GM18870 (cell line): ENCODE measurements at regions not wholly inside any gene's neighbourhood (a gene's known extent, or its start where the extent isn't known, plus 50 kb on each side); places are given as distances from the start of the nearest gene placed in this dataset.
A peak's percentile ranks its signal among the peaks of the same experiment; 100 is the strongest.
"Not testable (repeated sequence)": the region's sequence is repeated elsewhere in the genome, so short reads cannot be mapped to it uniquely, and the experiment has no call there.

Experiments used
- ATAC-seq: cut with Tn5 transposase; IDR thresholded peaks from one replicate; pipeline ENCODE4 v1.9.1; 2021; ENCODE audit warnings: moderate library complexity; ENCODE audit not compliant: unreplicated experiment

GRCh38 chr3:40695848-40696247 is 171.1 kb downstream of the ZNF621 start:
- ATAC-seq: no peak

- ATAC-seq: not testable (repeated sequence)
Measured at GRCh38 chr3:40698611-40699010, 173.9 kb downstream of the ZNF621 start.

GRCh38 chr3:40701016-40701588 is 176.3 kb downstream of the ZNF621 start:
- no peak for ATAC-seq

GRCh38 chr3:40704224-40704623 is 179.5 kb downstream of the ZNF621 start:
- ATAC-seq: no peak

- ATAC-seq: no peak
Measured at GRCh38 chr3:40705663-40706062, 180.9 kb downstream of the ZNF621 start.

- ATAC-seq: no peak
Measured at GRCh38 chr3:40713306-40713705, 188.5 kb downstream of the ZNF621 start.

GRCh38 chr3:40713795-40714194 is 189.0 kb downstream of the ZNF621 start:
- ATAC-seq: no peak

- no peak for ATAC-seq
Measured at GRCh38 chr3:40714771-40715345, 190.1 kb downstream of the ZNF621 start.

GRCh38 chr3:40715551-40715950 is 190.8 kb downstream of the ZNF621 start:
- no peak for ATAC-seq

GRCh38 chr3:40717471-40717870 is 192.7 kb downstream of the ZNF621 start:
- ATAC-seq: no peak

GRCh38 chr3:40718209-40718608 is 193.4 kb downstream of the ZNF621 start:
- ATAC-seq: peak; percentile 13

- peak; percentile 94 for ATAC-seq
Measured at GRCh38 chr3:40718681-40719080, 193.9 kb downstream of the ZNF621 start.

GRCh38 chr3:40719660-40720287 is 195.0 kb downstream of the ZNF621 start:
- ATAC-seq: no peak

- ATAC-seq: no peak
Measured at GRCh38 chr3:40720341-40720740, 195.6 kb downstream of the ZNF621 start.

GRCh38 chr3:40720863-40721262 is 196.1 kb downstream of the ZNF621 start:
- ATAC-seq: no peak

GRCh38 chr3:40723083-40723660 is 198.4 kb downstream of the ZNF621 start:
- no peak for ATAC-seq

GRCh38 chr3:40725031-40725430 is 200.3 kb downstream of the ZNF621 start:
- ATAC-seq: no peak

GRCh38 chr3:40731445-40731844 is 206.7 kb downstream of the ZNF621 start:
- ATAC-seq: no peak

GRCh38 chr3:40736943-40737342 is 212.2 kb downstream of the ZNF621 start:
- ATAC-seq: no peak

- no peak for ATAC-seq
Measured at GRCh38 chr3:40737343-40737742, 212.6 kb downstream of the ZNF621 start.

- no peak for ATAC-seq
Measured at GRCh38 chr3:40739971-40740370, 215.2 kb downstream of the ZNF621 start.

- no peak for ATAC-seq
Measured at GRCh38 chr3:40741729-40742128, 217.0 kb downstream of the ZNF621 start.
